IMR-90 (cell line): ENCODE measurements at regions not wholly inside any gene's neighbourhood (a gene's known extent, or its start where the extent isn't known, plus 50 kb on each side); places are given as distances from the start of the nearest gene placed in this dataset.
A peak's percentile ranks its signal among the peaks of the same experiment; 100 is the strongest.

ENCODE experiments used
- ATAC-seq: fragments of 200-7000 bp; cut with Tn5 transposase; 2 replicates; pipeline ENCODE4 v1.9.1; 2020; ENCODE audit warnings: low read depth, mild to moderate bottlenecking, moderate library complexity
- BruUV-seq: library from RNA; stranded (reverse); fragments of 400-500 nt; replicated peaks from 2 replicates; lab custom pipeline; 2021; lab: Mats Ljungman, UMichigan
- CTCF ChIA-PET: fragments of 300-600 bp; formaldehyde crosslinking; extraction: SDS; loops from one replicate; lab custom pipeline; 2021; ENCODE audit warnings: antibody characterized with exemption; lab: Yijun Ruan, JAX
- POLR2A ChIA-PET: fragments of 300-600 bp; sonication (Branson Sonifier 250); formaldehyde crosslinking; loops from one replicate; lab custom pipeline; 2022; ENCODE audit warnings: antibody characterized with exemption; ENCODE audit not compliant: unreplicated experiment; lab: Charles Lee
- DNase-seq: peaks from one replicate; pipeline ENCODE4 v3.0.0; 2013
- H2AFZ ChIP-seq: replicated peaks from 2 replicates; pipeline ENCODE3; 2013; ENCODE audit warnings: low read length, mild to moderate bottlenecking; ENCODE audit not compliant: poor library complexity
- H2AK5ac ChIP-seq: 2 replicates; pipeline ENCODE4 v1.6.1; 2013; ENCODE audit warnings: low read depth, low read length, inconsistent platforms
- H2AK9ac ChIP-seq: replicated peaks from 2 replicates; pipeline ENCODE3; 2013; ENCODE audit warnings: mild to moderate bottlenecking, low read depth, low read length, moderate library complexity; ENCODE audit not compliant: poor library complexity
- H2BK120ac ChIP-seq: 2 replicates; pipeline ENCODE4 v1.6.1; 2013; ENCODE audit warnings: low read depth, low read length, inconsistent platforms
- H2BK15ac ChIP-seq: 3 replicates; pipeline ENCODE4 v1.6.1; 2013; ENCODE audit warnings: low read depth, low read length, inconsistent platforms
- H2BK20ac ChIP-seq: 2 replicates; pipeline ENCODE4 v1.6.1; 2013; ENCODE audit warnings: low read depth, mild to moderate bottlenecking, inconsistent platforms, low read length, moderate library complexity
- H2BK5ac ChIP-seq: 2 replicates; pipeline ENCODE4 v1.6.1; 2013; ENCODE audit warnings: mild to moderate bottlenecking, low read depth, low read length, inconsistent platforms; ENCODE audit not compliant: poor library complexity, severe bottlenecking
- H3K14ac ChIP-seq: replicated peaks from 2 replicates; pipeline ENCODE4 v1.6.1; 2013; ENCODE audit warnings: low read depth, low read length, inconsistent platforms
- H3K18ac ChIP-seq: 2 replicates; pipeline ENCODE4 v1.6.1; 2013; ENCODE audit warnings: low read depth, low read length, control low read depth
- H3K23ac ChIP-seq: 2 replicates; pipeline ENCODE4 v1.6.1; 2013; ENCODE audit warnings: low read depth, low read length, inconsistent platforms
- H3K27ac ChIP-seq: 2 replicates; pipeline ENCODE4 v1.5.1; 2013; ENCODE audit warnings: mild to moderate bottlenecking, control low read depth, low read length; ENCODE audit not compliant: insufficient read depth
- H3K27me3 ChIP-seq: 2 replicates; pipeline ENCODE4 v1.6.1; 2013; ENCODE audit warnings: low read length; ENCODE audit not compliant: control insufficient read depth, insufficient read depth
- H3K36me3 ChIP-seq: 2 replicates; pipeline ENCODE4 v1.6.1; 2013; ENCODE audit warnings: low read length, mixed read lengths; ENCODE audit not compliant: control insufficient read depth, insufficient read depth
- H3K4ac ChIP-seq: 2 replicates; pipeline ENCODE4 v1.6.1; 2013; ENCODE audit warnings: low read depth, low read length, inconsistent platforms
- H3K4me1 ChIP-seq: 2 replicates; pipeline ENCODE4 v1.6.1; 2013; ENCODE audit warnings: low read length, mixed read lengths; ENCODE audit not compliant: control insufficient read depth, insufficient read depth
- H3K4me2 ChIP-seq: 2 replicates; pipeline ENCODE4 v1.6.1; 2013; ENCODE audit warnings: low read depth, mild to moderate bottlenecking, control low read depth, low read length, moderate library complexity
- H3K4me3 ChIP-seq: 2 replicates; pipeline ENCODE4 v1.5.1; 2013; ENCODE audit warnings: low read depth, mild to moderate bottlenecking, control low read depth, low read length, moderate library complexity; ENCODE audit not compliant: insufficient read depth
- H3K56ac ChIP-seq: 2 replicates; pipeline ENCODE4 v1.6.1; 2013; ENCODE audit warnings: low read length, inconsistent platforms; ENCODE audit not compliant: insufficient read depth; ENCODE audit errors: extremely low read depth
- H3K79me1 ChIP-seq, 2 experiments: 2 replicates each; pipeline ENCODE4 v1.6.1; 2013; ENCODE audit warnings: low read length in 2 of 2, inconsistent platforms in 1 of 2, low read depth in 1 of 2
- H3K9ac ChIP-seq: 2 replicates; pipeline ENCODE4 v1.6.1; 2013; ENCODE audit warnings: low read depth, low read length, control low read depth
- H3K9me1 ChIP-seq: 2 replicates; pipeline ENCODE4 v1.6.1; 2013; ENCODE audit warnings: low read length, inconsistent platforms; ENCODE audit not compliant: insufficient read depth
- H3K9me3 ChIP-seq: 2 replicates; pipeline ENCODE4 v1.6.1; 2013; ENCODE audit warnings: low read length; ENCODE audit not compliant: control insufficient read depth, insufficient read depth
- H4K20me1 ChIP-seq: 2 replicates; pipeline ENCODE4 v1.6.1; 2013; ENCODE audit warnings: low read length, inconsistent platforms; ENCODE audit not compliant: insufficient read depth
- H4K5ac ChIP-seq: 2 replicates; pipeline ENCODE4 v1.6.1; 2013; ENCODE audit warnings: mild to moderate bottlenecking, low read depth, low read length, control low read depth
- H4K8ac ChIP-seq, 2 experiments: 2 replicates each; pipeline ENCODE4 v1.6.1; 2013; ENCODE audit warnings: low read depth in 2 of 2, low read length in 2 of 2, control low read depth in 1 of 2, inconsistent platforms in 1 of 2
- H4K91ac ChIP-seq: 2 replicates; pipeline ENCODE4 v1.6.1; 2013; ENCODE audit warnings: low read depth, low read length, inconsistent platforms; ENCODE audit not compliant: insufficient read depth
- CEBPB ChIP-seq: IDR thresholded peaks from 2 replicates; pipeline ENCODE4 v1.6.1; 2012; ENCODE audit warnings: low read depth, low read length, improper control_type of control experiment
- CHD1 ChIP-seq: IDR thresholded peaks from 2 replicates; pipeline ENCODE4 v1.6.1; 2012; ENCODE audit warnings: low read depth, low read length, improper control_type of control experiment
- CTCF ChIP-seq: conservative IDR thresholded peaks from 2 replicates; pipeline ENCODE4 v1.5.1; 2012; ENCODE audit warnings: mild to moderate bottlenecking, low read depth, low read length, improper control_type of control experiment
- ELK1 ChIP-seq: fragments of 150-350 bp; IDR thresholded peaks from 2 replicates; pipeline ENCODE4 v1.6.1; 2016; ENCODE audit warnings: low read depth, mild to moderate bottlenecking, low read length, moderate library complexity, borderline replicate concordance
- POLR2A ChIP-seq: IDR thresholded peaks from 2 replicates; pipeline ENCODE4 v1.6.1; 2012; ENCODE audit warnings: mild to moderate bottlenecking, low read depth, low read length
- USF2 ChIP-seq: fragments of 150-350 bp; IDR thresholded peaks from 2 replicates; pipeline ENCODE4 v1.6.1; 2017; ENCODE audit warnings: mild to moderate bottlenecking, antibody characterized with exemption, low read length, low read depth
- WGBS, 2 experiments: methylation state at CpG; one replicate each; pipeline versions ENCODE4 v1.1.5 to v1.1.7; 2013; ENCODE audit warnings: missing lambda C conversion rate in 2 of 2; ENCODE audit not compliant: insufficient read length in 1 of 2; ENCODE audit errors: extremely low coverage in 2 of 2; 5-methylcytosine and 5-hydroxymethylcytosine counted together
- dilution Hi-C: fragments of 300-500 bp; cut with HindIII; formaldehyde crosslinking; loops from one replicate; pipeline ENCODE4 v1.14.3; 2018; ENCODE audit warnings: low sequenced_read_pairs; ENCODE audit not compliant: unreplicated experiment
- in situ Hi-C: fragments of 300-500 bp; cut with MboI; formaldehyde crosslinking; loops from 3 replicates; pipeline ENCODE4 v1.14.3; 2019; ENCODE audit warnings: low sequenced_read_pairs, inconsistent platforms, mixed read lengths
- intact Hi-C: fragments of 100-400 bp; cut with micrococcal nuclease; formaldehyde crosslinking; loops from 2 replicates; pipeline ENCODE4 v1.10.0; 2022

GRCh38 chr2:217156801-217157200 lies 296.9 kb upstream of the TNP1 start:
- peak overlapping the region; percentile 50; the same call in 1 of the 2 replicates for H4K91ac ChIP-seq
- H3K18ac ChIP-seq: peak overlapping the region; percentile 24; the same call in 1 of the 2 replicates
- intact Hi-C loops: no loop called here
- dilution Hi-C loops: loop anchor here (25.0 kb wide), 1 partner anchor 470 kb away; the partner anchor contains the start of gene IGFBP5
- DNase-seq: no peak
- no peaks in the 10 kb centered on the region for H3K79me1 ChIP-seq
- H3K9ac ChIP-seq: no peak overlapping the region
- POLR2A ChIA-PET: no interaction called here
- H2AK5ac ChIP-seq: 0 out of 2 replicates have a peak overlapping the region, but pooled peaks have one; percentile 45
- no peak for ATAC-seq
- TF ChIP-seq USF2: no peak
- TF ChIP-seq ELK1: no peak
- TF ChIP-seq CHD1: no peak
- TF ChIP-seq CTCF: no peak
- no peak for TF ChIP-seq CEBPB
- no peak for TF ChIP-seq POLR2A
- no peak overlapping the region for H2AK9ac ChIP-seq
- no peak overlapping the region for H3K23ac ChIP-seq
- no peak overlapping the region for H3K56ac ChIP-seq
- no peak overlapping the region for H2AFZ ChIP-seq
- H3K36me3 ChIP-seq: no peaks in the 10 kb centered on the region
- peaks cover 8% of the 10 kb centered on the region for H3K4me1 ChIP-seq
- H3K4ac ChIP-seq: no peak overlapping the region
- H2BK20ac ChIP-seq: peak overlapping the region; percentile 29; the same call in 1 of the 2 replicates
- H3K9me1 ChIP-seq: peaks cover 2% of the 10 kb centered on the region; the same call in 1 of the 2 replicates
- H4K8ac ChIP-seq: no peak overlapping the region
- H2BK15ac ChIP-seq: 0 out of 3 replicates have a peak overlapping the region, but pooled peaks have one; percentile 16
- no peaks in the 10 kb centered on the region for H3K9me3 ChIP-seq
- H4K20me1 ChIP-seq: no peaks in the 10 kb centered on the region
- no TSS peak for BruUV-seq
- in situ Hi-C loops: loop anchor here (25.0 kb wide), 1 partner anchor 556 kb away; no protein-coding TSS in a partner anchor
- no peak overlapping the region for H3K27ac ChIP-seq
- H3K27me3 ChIP-seq: no peaks in the 10 kb centered on the region
- H3K4me3 ChIP-seq: no peak overlapping the region
- CTCF ChIA-PET: no interaction called here
- H4K5ac ChIP-seq: no peak overlapping the region
- H3K14ac ChIP-seq: no peak overlapping the region
- H2BK5ac ChIP-seq: no peak overlapping the region
- no peak overlapping the region; the same call in 1 of the 2 replicates for H2BK120ac ChIP-seq
- H3K4me2 ChIP-seq: no peak overlapping the region
- no CpG with 5 or more reads among the region's 2 CpGs for WGBS, 2 experiments
